HepG2 (cell line): ENCODE measurements at regions not wholly inside any gene's neighbourhood (a gene's known extent, or its start where the extent isn't known, plus 50 kb on each side); places are given as distances from the start of the nearest gene placed in this dataset.

Source experiments
- CTCF ChIP-seq: sonication (generic); formaldehyde crosslinking; IDR thresholded peaks from 2 replicates; pipeline ENCODE4 v1.5.0; 2020; ENCODE audit warnings: mild to moderate bottlenecking, missing genetic modification reagents, moderate library complexity
- FOXP1 ChIP-seq, 2 experiments: fragments of 450-650 bp in 1 of 2; IDR thresholded peaks; 2 replicates each; pipeline ENCODE4 v1.6.1; 2017 to 2018; ENCODE audit warnings: antibody characterized with exemption in 1 of 2
- HDAC2 ChIP-seq: sonication (generic); formaldehyde crosslinking; IDR thresholded peaks from 2 replicates; pipeline ENCODE4 v1.4.0; 2020; ENCODE audit warnings: missing genetic modification reagents
- KDM1A ChIP-seq: IDR thresholded peaks from 2 replicates; pipeline ENCODE4 v1.6.1; 2016; ENCODE audit warnings: missing compliant biosample characterization
- KIAA2018 ChIP-seq: sonication (generic); formaldehyde crosslinking; IDR thresholded peaks from 2 replicates; pipeline ENCODE4 v1.5.0; 2020; ENCODE audit warnings: mild to moderate bottlenecking, missing genetic modification reagents, borderline replicate concordance
- KMT2A ChIP-seq: sonication (generic); formaldehyde crosslinking; IDR thresholded peaks from 2 replicates; pipeline ENCODE4 v1.4.0; 2020; ENCODE audit warnings: missing genetic modification reagents
- POLR2A ChIP-seq, 2 experiments: IDR thresholded peaks; 2 replicates each; pipeline ENCODE4 v1.6.1; 2011; ENCODE audit warnings: low read depth in 2 of 2, low read length in 2 of 2, mild to moderate bottlenecking in 1 of 2, moderate library complexity in 1 of 2; ENCODE audit not compliant: insufficient read depth in 1 of 2
- POLR2AphosphoS5 ChIP-seq: IDR thresholded peaks from 2 replicates; pipeline ENCODE4 v1.6.1; 2012; ENCODE audit warnings: low read depth, low read length
- RAD21 ChIP-seq: fragments of 450-650 bp; formaldehyde crosslinking; IDR thresholded peaks from 2 replicates; pipeline ENCODE4 v1.5.0; 2020; ENCODE audit warnings: mild to moderate bottlenecking
- SMAD3 ChIP-seq: sonication (generic); formaldehyde crosslinking; IDR thresholded peaks from 2 replicates; pipeline ENCODE4 v1.4.0; 2020; ENCODE audit warnings: missing genetic modification reagents
- SRY ChIP-seq: sonication (generic); formaldehyde crosslinking; IDR thresholded peaks from 2 replicates; pipeline ENCODE4 v1.8.0; 2022; ENCODE audit warnings: mild to moderate bottlenecking, missing genetic modification reagents
- THAP7 ChIP-seq: sonication (generic); formaldehyde crosslinking; IDR thresholded peaks from 2 replicates; pipeline ENCODE4 v1.8.1; 2023; ENCODE audit warnings: mild to moderate bottlenecking, missing genetic modification reagents
- ZBTB21 ChIP-seq: sonication (generic); formaldehyde crosslinking; IDR thresholded peaks from 2 replicates; pipeline ENCODE4 v1.4.0; 2020; ENCODE audit warnings: missing genetic modification reagents
- ZFP37 ChIP-seq: sonication (generic); formaldehyde crosslinking; IDR thresholded peaks from 2 replicates; pipeline ENCODE4 v1.4.0; 2020; ENCODE audit warnings: missing genetic modification reagents, borderline replicate concordance

- TF ChIP-seq HDAC2 (CRISPR knock-in tag) (no peak), THAP7 (no peak), SRY (CRISPR knock-in tag) (no peak), SMAD3 (CRISPR knock-in tag) (no peak), ZBTB21 (CRISPR knock-in tag) (no peak), KMT2A (CRISPR knock-in tag) (no peak), POLR2A (IDR thresholded peaks at IDR 0.05; ENCODE audit: insufficient read depth in 1 of 2, low read depth in 2 of 2, low read length in 2 of 2) (no peak), FOXP1 (IDR thresholded peaks at IDR 0.05) (no peak), FOXP1 (CRISPR knock-in tag; IDR thresholded peaks at IDR 0.05) (no peak), POLR2AphosphoS5 (no peak), KDM1A (CRISPR knock-in tag) (no peak), ZFP37 (CRISPR knock-in tag) (no peak), KIAA2018 (CRISPR knock-in tag) (no peak), RAD21 (no peak), CTCF (CRISPR knock-in tag) (no peak)
Measured at GRCh38 chr3:125652349-125652748, 57.1 kb upstream of the OSBPL11 start.
